Motor neuron (in vitro differentiated cells): ENCODE measurements at regions not wholly inside any gene's neighbourhood (a gene's known extent, or its start where the extent isn't known, plus 50 kb on each side); places are given as distances from the start of the nearest gene placed in this dataset.
"Not testable (repeated sequence)": the region's sequence is repeated elsewhere in the genome, so short reads cannot be mapped to it uniquely, and the experiment has no call there.

ENCODE experiments used
- ATAC-seq, 8 experiments: fragments of 200-7000 bp; cut with Tn5 transposase; replicated peaks in 6 of 8; 2 replicates each; pipeline ENCODE4 v1.8.0; 2021; ENCODE audit warnings: mild to moderate bottlenecking in 8 of 8, moderate library complexity in 8 of 8
- H3K27ac ChIP-seq, 2 donors: fragments of 250-450 bp; sonication (Bioruptor Pico); 2 replicates each; pipeline ENCODE4 v1.9.0; 2021; ENCODE audit warnings: antibody characterized with exemption in 2 of 2, mild to moderate bottlenecking in 2 of 2, moderate library complexity in 1 of 2
- H3K4me1 ChIP-seq, 2 donors: fragments of 250-450 bp; sonication (Bioruptor Pico); replicated peaks in 1 of 2; 2 replicates each; pipeline ENCODE4 v1.6.1; 2021; ENCODE audit warnings: antibody characterized with exemption in 2 of 2, mild to moderate bottlenecking in 2 of 2, moderate library complexity in 1 of 2
- H3K4me3 ChIP-seq, 5 donors: fragments of 250-450 bp; sonication (Bioruptor Pico); 2 replicates each; pipeline ENCODE4 v1.9.0; 2021; ENCODE audit warnings: antibody characterized with exemption in 5 of 5, mild to moderate bottlenecking in 5 of 5, moderate library complexity in 4 of 5
- WGBS, 10 experiments: fragments of 450-650 bp; shearing (Covaris generic); methylation state at CpG; one replicate each; pipeline ENCODE4 v1.0.0; 2022; 5-methylcytosine and 5-hydroxymethylcytosine counted together
- in situ Hi-C, 9 experiments: fragments of 400-800 bp; cut with MboI; loops; one replicate each; pipeline ENCODE4 v1.15.0; 2021; ENCODE audit warnings: low sequenced_read_pairs in 9 of 9, low pct_unique_long_range_greater_than_20kb in 2 of 9; ENCODE audit not compliant: unreplicated experiment in 9 of 9

DNA sequence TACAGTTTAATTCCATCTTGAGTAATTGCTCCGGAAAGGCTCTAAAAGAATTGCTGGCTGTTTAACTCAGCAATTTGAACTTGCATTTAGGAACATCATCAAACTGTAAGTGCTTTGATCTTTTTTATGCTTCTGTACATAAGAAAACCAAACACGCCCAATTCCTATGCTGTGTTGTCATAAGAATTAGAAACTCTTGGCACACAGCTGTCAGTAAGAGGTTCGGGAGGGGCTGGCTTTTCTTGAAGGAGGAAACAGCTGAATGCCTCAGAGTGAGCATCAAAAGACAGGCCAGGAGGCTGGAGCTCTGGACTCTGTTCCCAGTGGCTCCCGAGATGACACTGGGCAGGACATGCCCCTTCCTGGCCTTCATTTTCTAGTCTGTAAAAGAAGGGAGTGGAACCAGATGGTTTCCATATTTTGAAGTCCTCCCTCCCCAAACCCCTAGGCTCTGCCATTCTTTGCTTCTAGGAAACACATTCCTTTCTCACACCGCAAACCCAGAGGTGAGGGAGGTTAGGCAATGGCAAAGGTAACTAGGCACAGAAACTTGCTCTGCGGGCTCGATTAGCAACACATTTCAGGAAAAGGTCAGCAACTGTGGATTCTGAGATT lies 73.7 kb upstream of the DLG1 start:
- WGBS, 10 experiments: 0 to 89% (median 78%) methylated on average over 2 to 6 of the region's 7 CpGs; no CpG with 5 or more reads in 3 of the 10 experiments
- no peak overlapping the region for H3K4me3 ChIP-seq
- H3K27ac ChIP-seq: no peak overlapping the region
- H3K4me1 ChIP-seq: peaks cover 10 to 23% of the 10 kb centered on the region in 2 donors
- in situ Hi-C loops: no loop called here
- peak in 5 of 8 experiments; percentile 4 to 99 (median 93) for ATAC-seq

- whole genome bisulfite sequencing, 10 experiments: 13 to 57% (median 38%) methylated on average over 1 of the region's 1 CpG; no CpG with 5 or more reads in 5 of the 10 experiments
- peak overlapping the region in 1 of 2 donors; percentile 17 for H3K27ac ChIP-seq
- ATAC-seq: peak in 7 of 8 experiments; percentile 4 to 85 (median 70)
Observed at GRCh38 chr3:197371591-197372046, 73.2 kb upstream of the DLG1 start.

DNA sequence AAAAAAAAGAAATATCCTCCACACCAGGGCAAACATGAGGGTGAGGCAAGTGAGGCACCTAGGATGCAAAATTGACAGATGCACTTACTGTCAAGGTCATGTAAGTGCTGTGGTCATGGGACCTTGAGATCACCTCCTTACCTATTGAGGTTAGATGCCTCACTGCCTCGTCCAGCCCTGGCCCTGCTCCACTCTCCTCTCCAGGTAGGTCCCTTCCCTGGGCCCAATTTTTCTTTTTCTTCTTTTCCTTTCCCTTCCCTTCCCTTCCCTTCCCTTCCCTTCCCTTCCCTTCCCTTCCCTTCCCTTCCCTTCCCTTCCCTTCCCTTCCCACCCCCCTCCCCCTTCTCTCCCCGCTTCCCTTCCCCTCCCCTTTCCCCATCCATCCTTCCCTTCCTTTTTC lies 71.1 kb upstream of the DLG1 start:
- no CpG with 5 or more reads among the region's 2 CpGs for WGBS, 10 experiments
- no peak overlapping the region for H3K4me3 ChIP-seq
- in situ Hi-C loops: no loop called here
- no peak overlapping the region for H3K27ac ChIP-seq
- H3K4me1 ChIP-seq: peaks cover 10 to 23% of the 10 kb centered on the region in 2 donors
- ATAC-seq: no peak

More at GRCh38 chr3:197371591-197372046, 73.2 kb upstream of the DLG1 start:
- peaks cover 10 to 23% of the 10 kb centered on the region in 2 donors for H3K4me1 ChIP-seq
- in situ Hi-C loops: no loop called here
- no peak overlapping the region for H3K4me3 ChIP-seq

GRCh38 chr3:197368821-197369220 lies 70.4 kb upstream of the DLG1 start:
- WGBS, 10 experiments: 75 to 100% (median 93%) methylated on average over 1 to 4 of the region's 4 CpGs; no CpG with 5 or more reads in 6 of the 10 experiments
- H3K27ac ChIP-seq: no peak overlapping the region

GRCh38 chr3:197368330-197368729 lies 69.9 kb upstream of the DLG1 start:
- in situ Hi-C loops: no loop called here
- no peak overlapping the region for H3K4me3 ChIP-seq
- no peak overlapping the region for H3K27ac ChIP-seq
- 20 to 50% methylated on average over 1 to 2 of the region's 4 CpGs; no CpG with 5 or more reads in 8 of the 10 experiments for WGBS, 10 experiments
- peaks cover 8 to 27% of the 10 kb centered on the region in 2 donors for H3K4me1 ChIP-seq
- no peak for ATAC-seq

More at GRCh38 chr3:197368821-197369220, 70.4 kb upstream of the DLG1 start:
- no peak for ATAC-seq
- Histone ChIP-seq H3K4me3 (no peak overlapping the region), H3K4me1 (peaks cover 9 to 27% of the 10 kb centered on the region in 2 donors)
- in situ Hi-C loops: no loop called here

DNA sequence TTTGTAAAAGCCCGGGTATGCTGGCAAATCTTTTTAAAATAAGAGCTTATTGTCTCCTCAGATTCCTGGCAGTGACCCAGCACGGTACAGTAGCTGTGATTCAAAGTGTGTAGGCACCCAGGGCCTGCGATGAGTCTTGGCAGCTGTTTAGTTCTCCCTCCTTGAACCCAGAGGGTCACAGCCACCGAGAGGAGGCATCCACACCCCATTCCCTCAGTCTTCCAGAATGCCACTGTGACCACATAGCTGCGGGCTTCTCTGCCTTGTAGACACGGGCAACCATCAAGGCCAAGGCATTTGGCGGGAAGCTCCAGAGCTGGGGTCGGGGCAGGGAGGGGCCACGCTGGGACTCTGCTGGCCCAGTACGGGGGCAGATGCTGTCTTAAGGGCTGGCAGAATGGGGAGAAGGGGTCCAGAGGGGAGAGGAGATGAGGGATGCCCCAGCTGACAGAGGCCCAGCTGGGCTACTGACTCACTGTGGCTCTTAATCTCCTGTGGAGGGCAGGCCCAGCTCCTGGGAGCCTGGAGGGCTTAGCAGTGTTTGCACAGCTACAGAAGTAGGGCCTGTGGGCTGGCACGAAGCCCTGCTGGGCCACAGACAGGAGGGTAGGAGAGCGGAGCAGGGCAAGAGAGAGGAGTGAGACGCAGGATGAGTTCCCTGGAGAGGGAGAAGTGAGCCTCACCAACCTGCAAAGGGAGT lies 68.8 kb upstream of the DLG1 start:
- H3K4me3 ChIP-seq: no peak overlapping the region
- WGBS, 10 experiments: 0 to 100% (median 70%) methylated on average over 1 to 2 of the region's 13 CpGs; no CpG with 5 or more reads in 4 of the 10 experiments
- H3K4me1 ChIP-seq: peaks cover 8 to 20% of the 10 kb centered on the region in 2 donors
- in situ Hi-C loops: no loop called here
- ATAC-seq: peak in 5 of 8 experiments; percentile 33 to 94 (median 55)
- no peak overlapping the region for H3K27ac ChIP-seq

- H3K4me1 ChIP-seq: peaks cover 8 to 14% of the 10 kb centered on the region in 2 donors
- no peak overlapping the region for H3K27ac ChIP-seq
- in situ Hi-C loops: no loop called here
- WGBS, 10 experiments: 61 to 98% (median 91%) methylated on average over 2 to 10 of the region's 13 CpGs; no CpG with 5 or more reads in 3 of the 10 experiments
- ATAC-seq: no peak
- H3K4me3 ChIP-seq: no peak overlapping the region
Observed at GRCh38 chr3:197366301-197367044, 68.1 kb upstream of the DLG1 start.

DNA sequence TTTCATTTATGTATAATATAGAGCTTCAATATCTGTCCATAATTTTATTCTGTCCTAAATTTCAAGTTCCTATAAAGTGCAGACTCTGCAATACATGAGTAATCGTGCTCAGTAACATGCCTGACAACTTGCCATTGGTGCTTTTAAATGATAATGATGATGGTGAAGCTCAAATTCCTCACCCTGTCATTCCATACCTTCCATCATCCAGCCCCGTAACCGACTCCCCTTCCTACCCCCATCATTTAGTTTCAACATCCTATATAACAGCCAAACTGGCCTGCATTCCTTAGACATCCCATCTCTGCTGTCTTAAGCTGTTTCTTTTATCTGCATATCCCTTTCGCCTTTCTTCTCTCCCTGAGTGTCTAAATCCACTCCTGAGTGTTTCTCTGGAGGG lies 67.2 kb upstream of the DLG1 start:
- peaks cover 3 to 5% of the 10 kb centered on the region in 2 donors for H3K4me1 ChIP-seq
- 58 to 91% (median 81%) methylated on average over 1 to 4 of the region's 4 CpGs for WGBS, 10 experiments
- H3K27ac ChIP-seq: no peak overlapping the region
- in situ Hi-C loops: no loop called here
- H3K4me3 ChIP-seq: no peak overlapping the region
- ATAC-seq: no peak

DNA sequence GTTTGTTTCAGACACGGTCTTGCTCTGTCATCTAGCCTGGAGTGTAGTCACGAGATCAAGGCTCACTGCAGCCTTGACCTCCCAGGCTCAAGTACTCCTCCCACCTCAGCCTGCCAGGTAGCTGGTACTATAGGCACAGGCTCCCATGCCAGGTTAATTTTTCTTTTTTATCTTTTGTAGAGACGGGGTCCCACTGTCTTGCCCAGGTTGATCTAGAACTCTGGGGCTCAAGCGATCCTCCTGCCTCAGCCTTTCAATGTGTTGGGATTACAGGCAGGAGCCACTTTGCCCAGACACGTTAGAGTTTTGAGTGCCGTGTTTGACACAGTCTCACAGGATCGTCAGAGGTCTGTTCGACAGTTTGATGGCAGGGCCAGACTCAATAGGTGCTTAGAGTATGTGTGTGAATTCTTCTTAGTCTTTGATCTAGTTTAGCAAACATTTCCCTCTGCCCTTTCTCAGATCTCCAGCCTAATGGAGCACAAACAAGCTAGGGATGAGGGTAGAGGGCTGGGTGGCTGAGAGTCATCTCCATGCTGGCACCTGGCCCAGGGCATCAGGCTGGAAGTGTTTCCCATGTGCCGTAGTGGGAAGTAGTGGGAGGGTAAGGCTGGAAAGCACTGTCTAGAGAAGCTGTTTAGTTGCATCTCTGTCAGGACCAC lies 66.1 kb upstream of the DLG1 start:
- Histone ChIP-seq H3K27ac (no peak overlapping the region), H3K4me1 (peaks cover 3 to 4% of the 10 kb centered on the region in 2 donors), H3K4me3 (no peak overlapping the region)
- in situ Hi-C loops: no loop called here
- WGBS, 10 experiments: 64 to 96% (median 82%) methylated on average over 3 to 7 of the region's 9 CpGs; no CpG with 5 or more reads in 4 of the 10 experiments
- ATAC-seq: no peak

- in situ Hi-C loops: no loop called here
- 46 to 85% (median 68%) methylated on average over 2 to 12 of the region's 14 CpGs for WGBS, 10 experiments
- H3K4me1 ChIP-seq: peaks cover 3 to 4% of the 10 kb centered on the region in 2 donors
- no peak for ATAC-seq
- no peak overlapping the region for H3K4me3 ChIP-seq
- no peak overlapping the region for H3K27ac ChIP-seq
Observed at GRCh38 chr3:197363553-197364409, 65.4 kb upstream of the DLG1 start.

DNA sequence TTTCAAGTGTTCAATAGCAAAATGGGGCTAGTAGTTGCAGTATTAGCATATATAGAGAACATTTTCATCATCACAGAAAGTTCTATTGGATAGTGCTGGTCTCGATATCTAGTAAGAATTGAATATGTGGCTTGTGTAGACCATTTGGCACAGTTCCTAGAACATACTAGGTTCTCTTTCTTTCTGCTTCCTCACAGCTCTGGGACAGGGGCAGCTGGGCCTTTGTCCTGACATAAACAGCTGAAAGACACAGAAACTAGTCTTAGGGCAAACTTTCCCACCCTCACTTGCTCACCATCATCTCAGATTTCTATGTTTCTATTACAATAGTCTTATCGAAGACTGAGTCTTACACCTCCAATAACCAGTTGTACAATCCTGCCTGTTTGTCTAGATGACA lies 63.7 kb upstream of the DLG1 start:
- Histone ChIP-seq H3K27ac (no peak overlapping the region), H3K4me3 (no peak overlapping the region), H3K4me1 (peaks cover 0 to 4% of the 10 kb centered on the region in 2 donors)
- in situ Hi-C loops: no loop called here
- ATAC-seq: no peak
- 58 to 100% (median 83%) methylated on average over 1 to 2 of the region's 2 CpGs; no CpG with 5 or more reads in 3 of the 10 experiments for WGBS, 10 experiments

DNA sequence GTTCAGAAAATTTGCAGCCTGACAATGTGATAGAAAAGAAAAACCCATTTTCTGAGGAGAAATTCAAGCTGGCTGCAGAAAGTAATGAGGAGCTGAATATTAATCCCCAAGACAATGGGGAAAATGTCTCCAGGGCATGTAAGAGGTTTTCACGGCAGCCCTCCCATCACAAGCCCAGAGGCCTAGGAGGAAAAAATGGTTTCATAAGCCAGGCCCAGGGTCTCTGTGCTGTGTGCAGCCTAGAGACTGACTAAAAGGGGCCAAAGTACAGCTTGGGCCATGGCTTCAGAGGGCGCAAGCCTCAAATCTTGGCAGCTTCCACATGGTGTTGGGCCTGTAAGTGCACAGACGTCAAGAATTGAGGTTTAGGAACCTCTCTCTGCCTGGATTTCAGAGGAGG lies 61.7 kb upstream of the DLG1 start:
- ATAC-seq, H3K4me1 ChIP-seq, H3K27ac ChIP-seq, in situ Hi-C loops, H3K4me3 ChIP-seq: not testable (repeated sequence)
- WGBS, 10 experiments: 58 to 100% (median 82%) methylated on average over 1 to 3 of the region's 3 CpGs; no CpG with 5 or more reads in 2 of the 10 experiments
